ENCODE measurements at regions not wholly inside any gene's neighbourhood (a gene's known extent, or its start where the extent isn't known, plus 50 kb on each side); places are given as distances from the start of the nearest gene placed in this dataset.
A peak's percentile ranks its signal among the peaks of the same experiment; 100 is the strongest.

DNA sequence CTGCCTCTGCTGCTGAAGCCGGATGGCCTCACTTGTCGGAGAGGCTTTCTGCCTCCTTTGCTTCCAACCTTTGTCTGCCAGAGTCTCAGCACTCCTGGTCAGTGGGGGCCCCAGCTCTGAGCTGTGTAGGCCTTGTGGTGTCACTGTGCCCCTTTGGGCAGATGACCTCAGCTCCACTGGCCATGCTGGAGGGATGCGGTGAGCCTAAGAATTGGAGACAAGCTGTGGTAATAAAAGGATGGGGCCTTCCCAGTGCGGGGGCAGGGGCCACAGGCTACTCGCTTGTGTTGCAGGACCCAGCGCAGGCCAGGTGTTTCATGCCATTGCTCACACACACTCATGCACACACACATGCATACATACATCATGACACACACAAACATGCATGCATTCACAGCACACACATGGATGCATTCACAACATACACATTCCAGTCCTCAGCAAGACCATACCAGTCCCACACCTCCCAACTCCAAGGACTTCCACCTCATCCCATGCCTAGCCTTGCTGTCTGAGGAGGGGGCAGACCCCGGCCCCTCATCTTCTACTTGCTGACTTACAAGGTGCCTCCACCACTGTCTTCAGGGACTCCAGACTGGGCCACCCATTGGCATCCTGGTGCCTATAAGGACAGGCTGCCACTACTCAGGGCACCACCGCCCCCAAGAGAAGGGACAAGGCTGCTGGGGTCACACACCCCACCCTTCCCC is 237.7 kb downstream of the SYK start:
- no peaks in the 10 kb centered on the region for H3K36me3 Mint-ChIP-seq
- no peaks in the 10 kb centered on the region for H3K9me3 Mint-ChIP-seq
- peaks cover 42% of the 10 kb centered on the region for H3K4me1 Mint-ChIP-seq
- no peak for ATAC-seq
- H3K27me3 Mint-ChIP-seq = peaks cover 13% of the 10 kb centered on the region
- H3K27ac Mint-ChIP-seq = no peak overlapping the region
- no peak overlapping the region for H3K4me3 Mint-ChIP-seq

GRCh38 chr9:91039835-91040140 is 238.2 kb downstream of the SYK start:
- ATAC-seq = no peak
- H3K27me3 Mint-ChIP-seq = peaks cover 18% of the 10 kb centered on the region
- peaks cover 42% of the 10 kb centered on the region for H3K4me1 Mint-ChIP-seq
- H3K9me3 Mint-ChIP-seq = no peaks in the 10 kb centered on the region
- H3K36me3 Mint-ChIP-seq = no peaks in the 10 kb centered on the region
- H3K4me3 Mint-ChIP-seq = no peak overlapping the region
- peak overlapping the region; percentile 33 for H3K27ac Mint-ChIP-seq

DNA sequence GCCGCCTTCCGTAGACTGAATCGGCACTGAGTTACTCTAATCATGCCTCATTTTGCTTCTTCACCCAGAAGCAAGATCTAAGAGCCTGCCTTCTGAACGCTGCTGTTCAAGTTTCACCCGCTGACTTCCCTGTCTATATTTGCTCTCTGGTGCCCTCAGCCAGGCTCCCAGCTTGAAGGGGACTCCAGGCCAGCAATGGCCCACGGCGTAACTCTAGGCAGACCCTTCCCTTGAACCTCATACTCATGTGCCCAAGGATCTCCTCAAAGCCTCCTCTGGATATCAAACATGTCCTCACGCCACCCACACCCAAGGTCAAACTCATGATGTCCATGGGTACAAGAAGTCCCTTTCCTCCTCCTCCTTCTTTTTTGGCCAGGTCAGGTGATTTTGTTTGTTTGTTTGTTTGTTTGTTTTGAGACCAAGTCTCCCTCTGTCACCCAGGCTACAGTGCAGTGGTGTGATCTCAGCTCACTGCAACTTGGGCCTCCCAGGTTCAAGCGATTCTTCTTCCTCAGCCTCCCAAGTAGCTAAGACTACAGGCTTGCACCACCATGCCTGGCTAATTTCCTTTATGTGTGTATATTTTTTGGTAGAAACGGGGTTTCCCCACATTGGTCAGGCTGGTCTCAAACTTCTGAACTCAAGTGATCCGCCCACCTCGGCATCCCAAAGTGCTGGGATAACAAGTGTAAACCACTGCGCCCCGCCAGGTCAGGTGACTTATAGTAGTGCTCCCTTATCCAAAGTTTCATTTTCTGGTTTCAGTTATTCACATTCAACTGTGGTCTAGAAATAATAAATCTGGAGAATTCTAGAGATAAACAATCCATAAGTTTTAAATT is 239.0 kb downstream of the SYK start:
- no peak overlapping the region for H3K4me3 Mint-ChIP-seq
- ATAC-seq = no peak
- H3K9me3 Mint-ChIP-seq = no peaks in the 10 kb centered on the region
- peaks cover 37% of the 10 kb centered on the region for H3K4me1 Mint-ChIP-seq
- H3K36me3 Mint-ChIP-seq = no peaks in the 10 kb centered on the region
- peaks cover 25% of the 10 kb centered on the region for H3K27me3 Mint-ChIP-seq
- peak overlapping the region; percentile 33 for H3K27ac Mint-ChIP-seq

GRCh38 chr9:91042024-91042423 is 240.4 kb downstream of the SYK start:
- Mint-ChIP-seq H3K36me3 (no peaks in the 10 kb centered on the region), H3K4me1 (peaks cover 25% of the 10 kb centered on the region), H3K27ac (no peak overlapping the region), H3K9me3 (no peaks in the 10 kb centered on the region), H3K27me3 (peaks cover 25% of the 10 kb centered on the region), H3K4me3 (no peak overlapping the region)
- no peak for ATAC-seq

DNA sequence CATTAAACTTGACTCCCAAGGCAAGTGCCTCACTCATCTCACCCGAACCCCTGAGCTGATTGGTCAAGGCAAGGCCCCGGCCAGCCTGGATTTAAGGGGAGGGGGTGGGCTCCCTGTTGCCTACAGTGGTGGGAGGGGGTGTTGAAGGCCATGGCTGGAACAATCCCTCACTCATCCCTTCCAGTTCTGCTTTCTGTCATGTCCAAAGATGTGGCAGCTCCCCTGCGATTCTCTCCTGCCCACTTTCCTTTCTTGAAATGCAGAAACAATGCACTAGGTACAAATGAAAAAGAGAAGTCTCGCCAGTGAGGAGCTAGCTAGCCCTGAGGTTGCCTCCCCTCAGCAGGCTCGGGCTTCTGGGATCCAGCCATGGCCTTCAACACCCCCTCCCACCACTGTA is 240.9 kb downstream of the SYK start:
- ATAC-seq = no peak
- H3K36me3 Mint-ChIP-seq = no peaks in the 10 kb centered on the region
- H3K4me3 Mint-ChIP-seq = no peak overlapping the region
- H3K9me3 Mint-ChIP-seq = no peaks in the 10 kb centered on the region
- peaks cover 25% of the 10 kb centered on the region for H3K27me3 Mint-ChIP-seq
- H3K27ac Mint-ChIP-seq = no peak overlapping the region
- H3K4me1 Mint-ChIP-seq = peaks cover 24% of the 10 kb centered on the region

GRCh38 chr9:91043056-91043810 is 241.6 kb downstream of the SYK start:
- Mint-ChIP-seq H3K9me3 (no peaks in the 10 kb centered on the region), H3K36me3 (no peaks in the 10 kb centered on the region), H3K27me3 (peaks cover 25% of the 10 kb centered on the region), H3K4me3 (no peak overlapping the region), H3K4me1 (peaks cover 24% of the 10 kb centered on the region), H3K27ac (no peak overlapping the region)
- ATAC-seq = no peak

GRCh38 chr9:91043811-91044175 is 242.2 kb downstream of the SYK start:
- no peaks in the 10 kb centered on the region for H3K9me3 Mint-ChIP-seq
- H3K4me3 Mint-ChIP-seq = no peak overlapping the region
- H3K27me3 Mint-ChIP-seq = peaks cover 25% of the 10 kb centered on the region
- peaks cover 18% of the 10 kb centered on the region for H3K4me1 Mint-ChIP-seq
- ATAC-seq = no peak
- H3K36me3 Mint-ChIP-seq = no peaks in the 10 kb centered on the region
- no peak overlapping the region for H3K27ac Mint-ChIP-seq

GRCh38 chr9:91044354-91044753 is 242.7 kb downstream of the SYK start:
- H3K27ac Mint-ChIP-seq = no peak overlapping the region
- H3K4me1 Mint-ChIP-seq = peaks cover 18% of the 10 kb centered on the region
- H3K36me3 Mint-ChIP-seq = no peaks in the 10 kb centered on the region
- H3K9me3 Mint-ChIP-seq = no peaks in the 10 kb centered on the region
- H3K4me3 Mint-ChIP-seq = no peak overlapping the region
- ATAC-seq = no peak
- peaks cover 25% of the 10 kb centered on the region for H3K27me3 Mint-ChIP-seq

DNA sequence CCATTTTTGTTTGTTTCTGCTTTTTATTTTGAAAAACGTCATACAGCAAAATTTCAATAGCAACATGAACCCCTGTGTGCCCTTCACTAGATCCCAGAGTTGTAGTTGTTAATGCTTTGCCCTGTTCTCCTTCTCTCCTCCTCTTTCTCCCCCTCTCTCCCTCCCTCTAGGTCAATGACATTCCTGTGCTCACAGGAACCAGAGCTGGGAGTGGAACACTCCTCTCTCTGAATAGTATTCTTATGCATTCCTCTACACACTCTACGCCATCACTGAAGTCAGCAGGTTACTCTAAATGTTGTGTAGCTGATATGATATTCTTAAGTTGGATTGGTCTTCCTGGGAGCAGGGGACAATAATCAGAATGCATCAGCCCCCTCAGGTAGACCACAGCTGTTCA is 243.4 kb downstream of the SYK start:
- Mint-ChIP-seq H3K4me3 (no peak overlapping the region), H3K36me3 (no peaks in the 10 kb centered on the region), H3K9me3 (no peaks in the 10 kb centered on the region), H3K4me1 (peaks cover 18% of the 10 kb centered on the region), H3K27me3 (peaks cover 25% of the 10 kb centered on the region), H3K27ac (no peak overlapping the region)
- ATAC-seq = no peak

GRCh38 chr9:91047529-91047928 is 245.9 kb downstream of the SYK start:
- no peaks in the 10 kb centered on the region for H3K36me3 Mint-ChIP-seq
- H3K4me1 Mint-ChIP-seq = peaks cover 18% of the 10 kb centered on the region
- H3K27ac Mint-ChIP-seq = peak overlapping the region; percentile 15
- H3K9me3 Mint-ChIP-seq = no peaks in the 10 kb centered on the region
- peaks cover 25% of the 10 kb centered on the region for H3K27me3 Mint-ChIP-seq
- peak; percentile 53 for ATAC-seq
- peak overlapping the region; percentile 16 for H3K4me3 Mint-ChIP-seq

DNA sequence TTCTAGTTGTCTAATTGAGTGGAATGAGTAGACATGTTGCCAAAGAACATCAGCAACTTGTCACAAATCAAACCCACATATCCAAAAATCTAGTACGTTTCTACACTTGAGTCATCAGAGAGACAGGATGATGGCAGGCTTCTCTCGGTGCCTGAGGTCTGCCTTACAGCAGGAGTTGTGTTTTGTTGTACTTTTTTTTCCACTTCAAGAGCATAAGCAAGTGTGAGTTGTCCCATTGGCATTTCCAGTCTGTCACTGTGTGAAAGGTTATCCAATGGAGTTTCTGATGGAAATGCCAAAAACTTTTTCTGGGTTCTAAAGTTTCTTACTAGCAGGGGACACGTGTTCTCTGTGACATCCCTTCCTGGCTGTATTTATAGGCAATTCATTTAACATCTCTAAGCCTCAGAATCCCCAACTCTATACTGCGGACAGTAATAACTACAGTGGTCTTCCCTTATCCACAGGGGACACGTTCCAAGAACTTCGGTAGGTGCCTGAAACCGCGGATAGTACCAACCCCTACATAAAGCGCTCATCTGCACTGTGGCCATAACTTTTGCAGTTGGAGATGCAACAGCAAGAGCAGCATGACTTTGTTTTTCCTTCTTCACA is 246.5 kb downstream of the SYK start:
- no peak overlapping the region for H3K4me3 Mint-ChIP-seq
- H3K27me3 Mint-ChIP-seq = peaks cover 24% of the 10 kb centered on the region
- H3K4me1 Mint-ChIP-seq = peaks cover 18% of the 10 kb centered on the region
- ATAC-seq = peak; percentile 47
- no peaks in the 10 kb centered on the region for H3K36me3 Mint-ChIP-seq
- H3K9me3 Mint-ChIP-seq = no peaks in the 10 kb centered on the region
- peak overlapping the region; percentile 15 for H3K27ac Mint-ChIP-seq

GRCh38 chr9:91048749-91049148 is 247.1 kb downstream of the SYK start:
- Mint-ChIP-seq H3K36me3 (no peaks in the 10 kb centered on the region), H3K27ac (no peak overlapping the region), H3K4me1 (peaks cover 18% of the 10 kb centered on the region), H3K27me3 (peaks cover 17% of the 10 kb centered on the region), H3K9me3 (no peaks in the 10 kb centered on the region), H3K4me3 (no peak overlapping the region)
- ATAC-seq = no peak

- no peak for ATAC-seq
- Mint-ChIP-seq H3K4me3 (no peak overlapping the region), H3K36me3 (no peaks in the 10 kb centered on the region), H3K9me3 (no peaks in the 10 kb centered on the region), H3K4me1 (peaks cover 25% of the 10 kb centered on the region), H3K27me3 (no peaks in the 10 kb centered on the region), H3K27ac (no peak overlapping the region)
These were observed 252.2 kb downstream of the SYK start for GRCh38 chr9:91053824-91054223.

DNA sequence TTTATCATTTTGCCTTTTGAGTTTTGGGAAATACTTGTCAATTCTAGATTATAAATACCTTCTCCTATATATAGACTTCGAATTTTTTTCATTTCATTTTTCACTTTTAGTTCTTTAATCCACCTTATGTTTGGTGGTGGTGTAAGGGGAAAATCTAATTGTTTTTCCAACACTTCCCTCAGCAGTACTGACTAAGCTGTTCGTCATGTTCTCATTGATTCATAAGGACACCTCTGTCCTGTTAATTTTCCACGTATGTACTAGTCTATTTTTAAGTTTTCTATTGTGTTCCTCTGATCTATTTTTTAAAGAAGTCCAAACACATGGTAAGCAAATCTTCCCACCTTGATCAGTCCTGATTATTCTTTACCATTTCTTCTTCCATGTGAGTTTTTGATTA is 254.2 kb downstream of the SYK start:
- H3K4me1 Mint-ChIP-seq = peaks cover 29% of the 10 kb centered on the region

GRCh38 chr9:91056486-91056885 is 254.9 kb downstream of the SYK start:
- no peak overlapping the region for H3K4me3 Mint-ChIP-seq
- H3K27ac Mint-ChIP-seq = peak overlapping the region; percentile 50
- peaks cover 36% of the 10 kb centered on the region for H3K4me1 Mint-ChIP-seq
- H3K36me3 Mint-ChIP-seq = no peaks in the 10 kb centered on the region
- no peak for ATAC-seq
- H3K9me3 Mint-ChIP-seq = no peaks in the 10 kb centered on the region
- no peaks in the 10 kb centered on the region for H3K27me3 Mint-ChIP-seq

More for the DNA sequence above, 254.2 kb downstream of the SYK start:
- no peaks in the 10 kb centered on the region for H3K36me3 Mint-ChIP-seq
- H3K4me3 Mint-ChIP-seq = no peak overlapping the region
- H3K9me3 Mint-ChIP-seq = no peaks in the 10 kb centered on the region
- H3K27ac Mint-ChIP-seq = peak overlapping the region; percentile 50
- no peak for ATAC-seq
- H3K27me3 Mint-ChIP-seq = no peaks in the 10 kb centered on the region

Data from stimulated activated memory B cell treated with anti-CD40 and anti-IgM and Interleukin-4, amounts not matched to agents 10 μg/mL and 1 μg/mL and 100 μg/mL, for 72 hours (primary cell).